Activated effector memory CD4-positive, alpha-beta T cell treated with anti-CD3 and anti-CD28 coated beads, Interleukin-2, amount 50 U/mL, for 16 hours (primary cell): ENCODE measurements at regions not wholly inside any gene's neighbourhood (a gene's known extent, or its start where the extent isn't known, plus 50 kb on each side); places are given as distances from the start of the nearest gene placed in this dataset.
"Not testable (repeated sequence)": the region's sequence is repeated elsewhere in the genome, so short reads cannot be mapped to it uniquely, and the experiment has no call there.

Experiments
- DNase-seq: peaks from one replicate; pipeline ENCODE4 v3.0.0-alpha.2; 2020

- no peak for DNase-seq
Observed at GRCh38 chr10:57113545-57113944, 752.5 kb upstream of the ZWINT start.

- DNase-seq = no peak
Observed at GRCh38 chr10:57102236-57102635, 741.2 kb upstream of the ZWINT start.

- DNase-seq = no peak
Observed at GRCh38 chr10:57098146-57098545, 737.1 kb upstream of the ZWINT start.

GRCh38 chr10:57096044-57096443 lies 735.0 kb upstream of the ZWINT start:
- DNase-seq = no peak

- no peak for DNase-seq
Observed at GRCh38 chr10:57094965-57095364, 733.9 kb upstream of the ZWINT start.

GRCh38 chr10:57094083-57094482 lies 733.0 kb upstream of the ZWINT start:
- DNase-seq = no peak

- no peak for DNase-seq
Observed at GRCh38 chr10:57053530-57053929, 692.5 kb upstream of the ZWINT start.

- DNase-seq = no peak
Observed at GRCh38 chr10:57049096-57049495, 688.0 kb upstream of the ZWINT start.

- no peak for DNase-seq
Observed at GRCh38 chr10:57038531-57038930, 677.5 kb upstream of the ZWINT start.

- no peak for DNase-seq
Observed at GRCh38 chr10:57035310-57035709, 674.3 kb upstream of the ZWINT start.

- DNase-seq = not testable (repeated sequence)
Observed at GRCh38 chr10:57032301-57032700, 671.2 kb upstream of the ZWINT start.

- DNase-seq = no peak
Observed at GRCh38 chr10:57031346-57031745, 670.3 kb upstream of the ZWINT start.

- no peak for DNase-seq
Observed at GRCh38 chr10:57026307-57026706, 665.2 kb upstream of the ZWINT start.

- DNase-seq = no peak
Observed at GRCh38 chr10:57023626-57024025, 662.6 kb upstream of the ZWINT start.

- DNase-seq = no peak
Observed at GRCh38 chr10:57018452-57018851, 657.4 kb upstream of the ZWINT start.

- no peak for DNase-seq
Observed at GRCh38 chr10:57017356-57018037, 656.4 kb upstream of the ZWINT start.

- DNase-seq = no peak
Observed at GRCh38 chr10:57015595-57016318, 654.7 kb upstream of the ZWINT start.

GRCh38 chr10:57015187-57015586 lies 654.1 kb upstream of the ZWINT start:
- no peak for DNase-seq

- DNase-seq = no peak
Observed at GRCh38 chr10:57014758-57015157, 653.7 kb upstream of the ZWINT start.

GRCh38 chr10:57008189-57008588 lies 647.1 kb upstream of the ZWINT start:
- DNase-seq = no peak

GRCh38 chr10:56991591-56992069 lies 630.6 kb upstream of the ZWINT start:
- no peak for DNase-seq

- no peak for DNase-seq
Observed at GRCh38 chr10:56975513-56975912, 614.5 kb upstream of the ZWINT start.

- no peak for DNase-seq
Observed at GRCh38 chr10:56973766-56974165, 612.7 kb upstream of the ZWINT start.

GRCh38 chr10:56943221-56943755 lies 582.2 kb upstream of the ZWINT start:
- no peak for DNase-seq
